ENCODE measurements at regions not wholly inside any gene's neighbourhood (a gene's known extent, or its start where the extent isn't known, plus 50 kb on each side); places are given as distances from the start of the nearest gene placed in this dataset.
"Not testable (repeated sequence)": the region's sequence is repeated elsewhere in the genome, so short reads cannot be mapped to it uniquely, and the experiment has no call there.

GRCh38 chr12:75684678-75685616 is 173.5 kb upstream of the KRR1 start:
- Mint-ChIP-seq H3K4me1 (no peaks in the 10 kb centered on the region), H3K36me3 (no peaks in the 10 kb centered on the region), H3K27ac (no peak overlapping the region), H3K9me3 (peaks cover 0 to 7% of the 10 kb centered on the region in 2 donors), H3K4me3 (no peak overlapping the region), H3K27me3 (peaks cover 0 to 5% of the 10 kb centered on the region in 2 donors)
- no peak for DNase-seq
- ATAC-seq (replicated peaks) = no peak

- not testable (repeated sequence) for H3K36me3 Mint-ChIP-seq; H3K27ac Mint-ChIP-seq; ATAC-seq (replicated peaks); H3K27me3 Mint-ChIP-seq; H3K4me3 Mint-ChIP-seq; H3K9me3 Mint-ChIP-seq; DNase-seq; H3K4me1 Mint-ChIP-seq
Observed at GRCh38 chr12:75683995-75684586, 172.7 kb upstream of the KRR1 start.

GRCh38 chr12:75683220-75683619 is 171.8 kb upstream of the KRR1 start:
- DNase-seq (peak; percentile 29), ATAC-seq (replicated peaks) (peak; percentile 73 to 85)
- H3K27ac Mint-ChIP-seq = no peak overlapping the region
- H3K9me3 Mint-ChIP-seq = peaks cover 0 to 7% of the 10 kb centered on the region in 2 donors
- H3K36me3 Mint-ChIP-seq = no peaks in the 10 kb centered on the region
- no peaks in the 10 kb centered on the region for H3K4me1 Mint-ChIP-seq
- H3K4me3 Mint-ChIP-seq = no peak overlapping the region
- H3K27me3 Mint-ChIP-seq = peaks cover 0 to 5% of the 10 kb centered on the region in 2 donors

- H3K4me1 Mint-ChIP-seq = no peaks in the 10 kb centered on the region
- peaks cover 0 to 7% of the 10 kb centered on the region in 2 donors for H3K9me3 Mint-ChIP-seq
- no peaks in the 10 kb centered on the region for H3K36me3 Mint-ChIP-seq
- ATAC-seq (replicated peaks) (no peak), DNase-seq (no peak)
- no peak overlapping the region for H3K4me3 Mint-ChIP-seq
- no peak overlapping the region for H3K27ac Mint-ChIP-seq
- no peaks in the 10 kb centered on the region for H3K27me3 Mint-ChIP-seq
Observed at GRCh38 chr12:75677522-75677921, 166.1 kb upstream of the KRR1 start.

- no peaks in the 10 kb centered on the region for H3K36me3 Mint-ChIP-seq
- no peaks in the 10 kb centered on the region for H3K27me3 Mint-ChIP-seq
- DNase-seq (no peak), ATAC-seq (replicated peaks) (no peak)
- H3K4me1 Mint-ChIP-seq = no peaks in the 10 kb centered on the region
- no peak overlapping the region for H3K27ac Mint-ChIP-seq
- H3K4me3 Mint-ChIP-seq = no peak overlapping the region
- no peaks in the 10 kb centered on the region for H3K9me3 Mint-ChIP-seq
Observed at GRCh38 chr12:75674393-75674792, 163.0 kb upstream of the KRR1 start.

- H3K4me1 Mint-ChIP-seq = no peaks in the 10 kb centered on the region
- H3K27me3 Mint-ChIP-seq = no peaks in the 10 kb centered on the region
- no peaks in the 10 kb centered on the region for H3K36me3 Mint-ChIP-seq
- H3K4me3 Mint-ChIP-seq = no peak overlapping the region
- ATAC-seq (replicated peaks) (no peak), DNase-seq (no peak)
- no peaks in the 10 kb centered on the region for H3K9me3 Mint-ChIP-seq
- H3K27ac Mint-ChIP-seq = no peak overlapping the region
Observed at GRCh38 chr12:75672200-75672599, 160.8 kb upstream of the KRR1 start.

GRCh38 chr12:75670216-75670615 is 158.8 kb upstream of the KRR1 start:
- Mint-ChIP-seq H3K4me1 (no peaks in the 10 kb centered on the region), H3K4me3 (no peak overlapping the region), H3K27ac (no peak overlapping the region), H3K9me3 (no peaks in the 10 kb centered on the region), H3K27me3 (no peaks in the 10 kb centered on the region), H3K36me3 (no peaks in the 10 kb centered on the region)
- DNase-seq (no peak), ATAC-seq (replicated peaks) (no peak)

- DNase-seq = no peak
- H3K4me3 Mint-ChIP-seq = no peak overlapping the region
- H3K36me3 Mint-ChIP-seq = no peaks in the 10 kb centered on the region
- no peak overlapping the region for H3K27ac Mint-ChIP-seq
- H3K9me3 Mint-ChIP-seq = no peaks in the 10 kb centered on the region
- no peaks in the 10 kb centered on the region for H3K27me3 Mint-ChIP-seq
- no peak for ATAC-seq (replicated peaks)
- H3K4me1 Mint-ChIP-seq = no peaks in the 10 kb centered on the region
Observed at GRCh38 chr12:75666939-75667334, 155.5 kb upstream of the KRR1 start.

GRCh38 chr12:75666126-75666938 is 154.9 kb upstream of the KRR1 start:
- Mint-ChIP-seq H3K27me3 (no peaks in the 10 kb centered on the region), H3K36me3 (no peaks in the 10 kb centered on the region), H3K4me1 (no peaks in the 10 kb centered on the region), H3K27ac (no peak overlapping the region), H3K9me3 (no peaks in the 10 kb centered on the region), H3K4me3 (no peak overlapping the region)
- ATAC-seq (replicated peaks) = no peak
- no peak for DNase-seq

- Mint-ChIP-seq H3K4me3 (no peak overlapping the region), H3K27me3 (no peaks in the 10 kb centered on the region), H3K27ac (no peak overlapping the region), H3K9me3 (no peaks in the 10 kb centered on the region), H3K4me1 (no peaks in the 10 kb centered on the region), H3K36me3 (no peaks in the 10 kb centered on the region)
- ATAC-seq (replicated peaks) = no peak
- no peak for DNase-seq
Observed at GRCh38 chr12:75665216-75665615, 153.8 kb upstream of the KRR1 start.

- Mint-ChIP-seq H3K4me1 (no peaks in the 10 kb centered on the region), H3K36me3 (no peaks in the 10 kb centered on the region), H3K27me3 (no peaks in the 10 kb centered on the region), H3K4me3 (no peak overlapping the region), H3K27ac (no peak overlapping the region), H3K9me3 (no peaks in the 10 kb centered on the region)
- ATAC-seq (replicated peaks) = no peak
- DNase-seq = no peak
Observed at GRCh38 chr12:75662511-75663159, 151.2 kb upstream of the KRR1 start.

GRCh38 chr12:75661908-75662307 is 150.5 kb upstream of the KRR1 start:
- Mint-ChIP-seq H3K4me1 (no peaks in the 10 kb centered on the region), H3K4me3 (no peak overlapping the region), H3K36me3 (no peaks in the 10 kb centered on the region), H3K9me3 (no peaks in the 10 kb centered on the region), H3K27ac (no peak overlapping the region), H3K27me3 (no peaks in the 10 kb centered on the region)
- ATAC-seq (replicated peaks) = no peak
- DNase-seq = no peak

GRCh38 chr12:75660805-75661404 is 149.5 kb upstream of the KRR1 start:
- DNase-seq = no peak

GRCh38 chr12:75660107-75660530 is 148.7 kb upstream of the KRR1 start:
- Mint-ChIP-seq H3K4me1 (no peaks in the 10 kb centered on the region), H3K27ac (no peak overlapping the region), H3K9me3 (no peaks in the 10 kb centered on the region), H3K4me3 (no peak overlapping the region), H3K27me3 (peaks cover 0 to 7% of the 10 kb centered on the region in 2 donors), H3K36me3 (no peaks in the 10 kb centered on the region)
- ATAC-seq (replicated peaks) (no peak), DNase-seq (no peak)

More at GRCh38 chr12:75660805-75661404, 149.5 kb upstream of the KRR1 start:
- no peak for ATAC-seq (replicated peaks)
- H3K27ac Mint-ChIP-seq = no peak overlapping the region
- no peaks in the 10 kb centered on the region for H3K9me3 Mint-ChIP-seq
- no peaks in the 10 kb centered on the region for H3K27me3 Mint-ChIP-seq
- H3K4me1 Mint-ChIP-seq = no peaks in the 10 kb centered on the region
- H3K36me3 Mint-ChIP-seq = no peaks in the 10 kb centered on the region
- H3K4me3 Mint-ChIP-seq = no peak overlapping the region

All from stimulated activated naive B cell treated with anti-CD40 and anti-IgM and Interleukin-4, amounts not matched to agents 10 μg/mL and 1 μg/mL and 100 μg/mL, for 72 hours (primary cell).